GM18873 (cell line): ENCODE measurements at regions not wholly inside any gene's neighbourhood (a gene's known extent, or its start where the extent isn't known, plus 50 kb on each side); places are given as distances from the start of the nearest gene placed in this dataset.

Experiments used
- ATAC-seq: cut with Tn5 transposase; IDR thresholded peaks from one replicate; pipeline ENCODE4 v1.9.1; 2021; ENCODE audit warnings: mild to moderate bottlenecking, moderate library complexity, moderate number of reproducible peaks; ENCODE audit not compliant: unreplicated experiment, low FRiP score

- no peak for ATAC-seq
Measured at GRCh38 chr2:133666621-133667020, 98.4 kb upstream of the NCKAP5 start.

DNA sequence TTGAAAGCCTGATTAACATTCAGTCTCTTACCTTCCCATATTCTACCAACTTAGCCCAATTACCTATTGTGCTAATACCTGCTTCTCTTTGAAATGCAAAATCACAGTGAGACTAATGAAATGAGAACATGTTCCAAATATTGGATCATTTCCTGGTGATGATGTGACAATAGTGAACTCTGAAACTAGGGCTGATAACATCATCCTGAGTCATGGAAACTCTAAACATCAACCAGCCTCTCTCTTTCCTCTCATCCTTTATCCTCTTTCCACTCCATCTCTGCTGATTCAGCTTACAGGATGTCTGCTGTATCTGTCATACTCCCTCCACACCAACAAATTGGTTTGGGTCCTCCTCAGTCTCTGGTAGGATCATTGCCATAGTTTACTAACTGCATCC, 98.8 kb upstream of the NCKAP5 start:
- ATAC-seq: no peak

- no peak for ATAC-seq
Measured at GRCh38 chr2:133667968-133668367, 99.7 kb upstream of the NCKAP5 start.

DNA sequence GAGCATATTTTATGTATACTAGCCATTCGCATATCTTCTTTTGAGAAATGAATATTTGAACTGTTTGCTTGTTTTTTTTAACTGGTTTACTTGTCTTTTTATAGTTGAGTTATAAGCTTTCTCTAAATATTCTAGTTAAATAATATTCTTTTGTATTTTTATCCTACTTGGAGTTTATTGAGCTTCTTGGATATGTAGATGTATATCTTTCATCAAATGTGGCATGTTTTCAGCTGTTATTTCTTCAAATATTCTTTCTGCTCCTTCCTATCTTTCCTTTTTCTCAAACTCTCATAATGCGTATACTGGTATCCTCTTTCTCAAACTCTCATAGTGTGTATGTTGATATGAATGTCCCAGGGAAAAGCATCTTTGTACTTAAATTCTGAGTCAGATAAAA, 100.3 kb upstream of the NCKAP5 start:
- ATAC-seq: no peak

DNA sequence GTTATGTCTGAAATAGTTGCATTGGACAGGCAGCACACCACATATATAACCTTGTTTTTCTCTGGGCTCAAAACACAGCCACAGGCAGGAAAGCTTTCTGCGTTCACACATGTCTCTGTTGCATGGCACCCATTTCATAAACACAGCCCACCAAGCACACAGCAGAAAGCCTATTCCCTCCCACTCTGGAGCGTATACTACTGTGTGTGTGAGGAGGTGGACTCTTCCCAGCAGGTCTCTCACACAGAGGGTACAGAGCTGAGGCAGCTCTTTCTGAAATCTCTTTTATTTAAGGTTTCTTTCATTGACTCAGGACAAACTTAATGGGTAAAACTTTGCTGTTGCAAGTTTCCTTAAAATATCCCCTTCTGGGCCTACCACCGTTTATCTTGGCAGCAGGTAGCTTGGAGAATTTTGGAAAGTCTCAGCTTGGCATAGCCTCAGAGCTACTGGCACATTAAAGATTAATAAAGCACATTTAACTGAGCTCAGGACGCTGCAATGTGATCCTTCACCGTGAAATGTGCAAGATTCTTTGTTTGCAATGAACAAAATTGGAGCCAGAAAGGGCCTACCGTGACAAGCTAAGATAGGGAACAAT, 105.1 kb upstream of the NCKAP5 start:
- ATAC-seq: no peak

DNA sequence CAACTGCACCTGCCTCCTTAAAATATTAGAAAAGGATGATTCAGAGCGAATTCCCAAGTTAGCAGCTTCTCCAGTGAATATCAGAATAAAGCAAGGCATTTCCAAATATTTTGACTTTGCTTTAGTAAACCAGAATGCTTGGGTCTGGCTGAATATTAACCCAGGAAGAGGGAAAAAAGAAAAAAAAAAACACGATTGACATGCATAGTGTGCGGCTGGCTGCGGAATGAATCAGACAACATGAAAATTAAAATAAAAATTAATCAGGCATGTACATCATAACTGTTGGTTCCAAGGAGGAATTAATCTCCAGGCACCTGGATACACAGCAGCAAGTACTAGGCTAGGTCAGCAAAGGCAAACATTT, 105.8 kb upstream of the NCKAP5 start:
- ATAC-seq: no peak

- ATAC-seq: no peak
Measured at GRCh38 chr2:133674433-133675331, 106.4 kb upstream of the NCKAP5 start.

DNA sequence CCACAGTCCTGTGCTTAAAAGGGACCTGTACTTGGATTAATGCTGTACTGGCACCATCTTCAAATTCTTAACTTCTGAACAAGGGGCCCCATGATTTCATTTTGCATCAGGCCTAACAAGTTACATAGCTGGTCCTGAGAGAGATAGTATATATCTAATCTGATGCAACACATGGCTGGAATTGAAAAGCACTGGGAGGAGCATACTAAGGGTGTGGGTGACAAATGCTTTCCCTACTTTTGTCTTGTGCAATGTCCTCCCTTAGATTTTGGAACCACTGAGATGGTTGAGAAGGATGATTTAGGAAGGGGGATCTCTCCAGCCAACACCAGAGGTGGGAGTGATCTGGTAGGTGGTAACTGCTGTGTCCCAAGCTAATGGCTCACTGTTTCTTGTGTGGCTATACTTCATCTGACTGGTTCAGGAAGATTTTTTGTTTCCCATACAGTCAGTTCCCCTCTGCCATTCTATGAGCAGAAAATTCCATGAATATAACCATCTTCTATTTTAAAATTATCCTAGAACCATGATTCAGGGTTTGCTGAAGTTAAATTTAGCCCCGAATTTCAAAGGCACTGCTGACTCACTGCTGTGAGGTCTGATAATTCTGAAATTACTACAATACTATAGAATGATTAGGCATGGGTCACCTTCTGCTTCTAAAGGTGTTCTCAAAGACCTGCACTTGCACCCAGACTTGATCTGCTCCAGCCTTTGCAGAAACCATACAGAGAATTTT, 108.3 kb upstream of the NCKAP5 start:
- ATAC-seq: no peak

DNA sequence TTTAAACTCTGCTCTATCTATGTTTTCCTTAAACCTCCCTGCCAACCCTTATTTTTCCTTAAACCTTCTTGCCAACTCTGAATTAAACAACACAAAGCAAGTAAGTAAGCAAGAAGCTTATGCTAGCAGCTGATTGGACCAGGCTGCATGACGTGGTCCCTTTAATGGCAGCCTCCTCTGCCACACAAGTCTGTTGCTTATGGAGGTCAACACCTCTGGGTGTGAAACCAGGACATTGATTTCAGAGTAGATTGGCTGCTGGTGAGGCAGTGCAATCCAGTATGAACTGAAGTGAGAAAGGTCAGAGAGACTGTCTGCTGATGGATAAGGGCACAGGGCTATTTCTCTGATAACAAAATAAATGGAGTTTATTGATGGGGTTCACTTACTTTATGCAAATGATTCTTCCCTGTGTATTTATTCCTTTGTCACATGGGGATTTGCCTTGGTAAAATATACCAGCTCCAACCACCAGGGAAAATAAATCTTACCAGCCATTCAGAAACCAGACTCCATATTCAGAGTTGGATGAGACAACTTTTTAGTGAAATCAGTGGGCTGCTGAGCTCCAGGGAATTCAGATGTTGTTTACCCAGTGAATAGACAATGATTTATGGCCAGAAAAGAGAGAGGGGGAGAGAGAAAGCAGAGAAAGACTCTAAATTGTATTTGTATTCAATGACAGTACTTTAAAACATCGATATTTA, 112.2 kb upstream of the NCKAP5 start:
- no peak for ATAC-seq

GRCh38 chr2:133682347-133682746, 114.1 kb upstream of the NCKAP5 start:
- no peak for ATAC-seq

GRCh38 chr2:133682906-133683305, 114.6 kb upstream of the NCKAP5 start:
- no peak for ATAC-seq

- no peak for ATAC-seq
Measured at GRCh38 chr2:133685636-133686215, 117.5 kb upstream of the NCKAP5 start.

- no peak for ATAC-seq
Measured at GRCh38 chr2:133690780-133691179, 122.5 kb upstream of the NCKAP5 start.

DNA sequence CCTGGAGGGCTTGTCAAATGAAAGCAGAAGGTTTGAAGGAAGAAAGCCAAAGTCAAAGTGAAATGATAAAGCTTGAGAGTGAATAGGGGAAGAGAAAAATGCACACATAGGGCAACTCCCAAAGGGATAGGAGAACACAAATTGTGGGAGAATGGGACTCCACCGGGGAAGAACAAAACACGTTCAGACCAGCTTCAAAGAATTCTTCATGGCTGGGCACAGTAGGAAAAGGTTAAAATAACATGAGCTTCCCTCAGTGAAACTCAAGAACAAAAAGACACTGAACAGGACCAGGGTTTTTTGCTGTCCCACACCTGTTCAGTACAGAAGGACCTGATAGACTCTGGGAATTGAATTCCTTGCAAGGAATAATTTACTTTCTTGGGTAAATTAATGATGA, 123.1 kb upstream of the NCKAP5 start:
- no peak for ATAC-seq

DNA sequence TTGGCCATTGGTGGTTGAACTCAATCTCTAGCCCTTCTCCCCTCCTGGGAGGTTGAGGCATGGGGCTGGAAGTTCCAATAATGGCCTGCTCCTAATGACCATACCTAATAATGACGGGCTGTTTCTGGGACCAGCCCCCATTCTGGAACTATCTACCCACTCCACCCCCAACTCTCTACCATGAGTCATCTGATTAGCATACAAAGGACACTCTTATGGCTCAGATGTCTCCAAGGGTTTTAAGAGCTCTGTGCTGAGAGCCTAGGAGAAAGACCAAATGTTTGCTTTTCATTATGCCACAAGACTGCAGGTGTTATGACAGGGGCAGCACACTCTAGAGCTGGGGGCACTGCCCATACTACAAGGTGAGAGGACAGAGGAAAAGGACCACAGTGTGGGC, 137.0 kb upstream of the NCKAP5 start:
- ATAC-seq: no peak

GRCh38 chr2:133710613-133711012, 142.3 kb upstream of the NCKAP5 start:
- ATAC-seq: no peak

DNA sequence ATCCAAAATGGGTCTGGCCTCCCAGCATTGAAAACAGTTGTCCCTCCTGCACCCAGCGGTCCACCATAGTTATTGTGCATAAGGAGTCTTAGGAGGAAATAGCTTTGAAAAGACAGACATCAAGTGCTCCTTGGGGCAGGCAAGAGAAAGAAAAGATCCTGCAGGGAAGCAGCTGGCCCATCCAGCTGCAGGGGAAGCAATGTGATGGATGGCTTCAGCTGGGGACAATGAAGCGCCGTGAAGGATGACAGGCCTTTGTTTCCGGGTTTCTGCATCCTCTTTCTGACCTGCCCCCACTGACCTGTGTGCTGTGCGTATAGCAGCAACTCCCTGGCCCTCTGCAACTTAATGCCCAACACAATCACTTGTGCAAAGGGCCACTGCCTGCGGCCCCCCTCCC, 142.9 kb upstream of the NCKAP5 start:
- no peak for ATAC-seq

GRCh38 chr2:133711806-133712205, 143.5 kb upstream of the NCKAP5 start:
- ATAC-seq: no peak

DNA sequence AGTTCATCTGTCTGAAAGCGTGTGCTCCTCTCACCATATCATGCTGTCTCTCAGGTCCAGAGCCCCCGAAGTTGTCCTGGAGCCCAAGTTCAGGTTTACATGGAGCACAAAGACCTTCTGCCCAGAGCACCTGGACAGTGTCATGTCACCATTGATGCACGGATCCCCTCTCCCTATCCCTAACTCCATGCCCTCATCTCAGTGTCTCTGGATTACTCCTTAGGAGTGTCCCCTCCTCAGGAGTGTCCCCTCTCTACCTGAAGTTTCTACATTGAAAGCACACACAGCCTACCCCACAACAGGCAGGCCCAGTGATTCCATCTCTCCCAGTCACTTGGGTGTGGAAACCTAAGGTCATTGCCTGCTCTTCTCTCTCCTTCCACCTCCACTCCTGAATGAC, 144.1 kb upstream of the NCKAP5 start:
- no peak for ATAC-seq

GRCh38 chr2:133713049-133713580, 144.9 kb upstream of the NCKAP5 start:
- no peak for ATAC-seq
